ENCODE measurements at regions not wholly inside any gene's neighbourhood (a gene's known extent, or its start where the extent isn't known, plus 50 kb on each side); places are given as distances from the start of the nearest gene placed in this dataset.

DNA sequence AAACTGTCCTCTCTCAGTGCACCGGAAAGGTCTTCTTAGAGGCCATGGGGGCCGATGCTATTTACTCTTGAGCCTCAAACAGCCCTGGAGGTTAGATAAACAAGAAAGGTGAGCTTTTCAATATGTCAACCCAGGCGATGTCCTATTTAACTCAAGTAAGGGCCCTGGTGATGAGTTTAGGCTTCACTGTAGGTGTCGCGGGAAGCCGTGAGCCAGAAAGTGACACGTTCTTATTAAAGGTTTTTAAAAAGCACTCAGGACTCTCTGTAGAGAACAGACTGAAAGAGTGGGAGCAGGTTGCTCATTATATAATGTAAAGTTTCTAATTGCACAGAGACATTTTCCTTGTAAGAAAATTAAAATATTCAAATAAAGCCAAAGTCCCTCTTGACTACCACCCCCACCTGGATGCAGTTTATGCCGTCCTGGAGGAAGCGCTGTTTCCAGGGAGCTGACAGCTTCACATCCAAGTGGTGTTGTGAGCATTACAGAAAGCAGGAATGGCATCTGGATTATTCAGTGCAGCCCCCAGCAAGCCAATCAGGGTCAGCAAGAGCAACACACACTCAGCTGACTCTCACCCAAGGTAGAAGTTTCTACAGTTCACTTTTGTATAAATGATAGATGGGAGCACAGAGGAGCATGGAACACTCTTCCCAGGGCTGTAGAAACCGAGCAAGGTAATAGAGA, 280.3 kb downstream of the DRD1 start:
- DNase-seq = no peak

DNA sequence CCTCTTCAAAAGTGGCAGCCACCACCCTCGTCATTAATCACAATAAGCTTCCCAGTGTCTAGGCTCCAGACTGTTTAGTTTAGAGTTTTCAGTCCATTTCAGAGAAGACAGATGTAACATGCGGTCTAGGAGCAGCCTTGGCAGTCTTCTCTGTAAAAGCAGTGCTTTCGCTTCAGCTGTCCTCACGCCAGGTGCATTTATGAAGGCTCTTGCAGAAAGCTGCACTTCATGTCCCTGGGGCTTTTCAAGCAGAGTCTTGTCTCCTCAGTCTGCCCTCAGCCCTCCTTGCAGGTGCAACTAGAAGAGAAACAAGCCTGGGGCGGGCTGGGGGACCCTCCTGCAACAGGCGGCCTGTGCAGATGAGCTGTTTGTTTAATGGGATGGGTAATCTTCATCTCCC, 281.9 kb downstream of the DRD1 start:
- peak; percentile 46 for DNase-seq

DNA sequence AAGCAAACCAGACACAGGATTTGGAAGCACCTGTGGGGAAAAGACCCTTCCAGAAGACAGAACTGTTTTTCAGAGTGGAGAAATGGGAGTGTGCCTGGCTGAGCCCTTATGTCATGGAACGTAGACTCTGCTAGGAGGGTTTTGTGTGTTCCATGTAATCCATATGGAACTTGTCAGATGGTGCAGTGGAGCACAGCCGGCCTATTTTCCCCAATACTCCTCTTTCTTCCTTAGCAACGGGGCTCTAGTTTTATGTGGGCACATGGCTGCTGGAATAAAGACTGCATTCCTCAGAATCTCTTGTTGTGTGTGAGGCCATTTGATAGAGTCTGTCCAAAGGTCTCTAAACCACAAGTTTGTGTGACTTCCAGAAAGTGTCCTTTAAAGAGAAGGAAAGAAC, 284.0 kb downstream of the DRD1 start:
- DNase-seq = no peak

DNA sequence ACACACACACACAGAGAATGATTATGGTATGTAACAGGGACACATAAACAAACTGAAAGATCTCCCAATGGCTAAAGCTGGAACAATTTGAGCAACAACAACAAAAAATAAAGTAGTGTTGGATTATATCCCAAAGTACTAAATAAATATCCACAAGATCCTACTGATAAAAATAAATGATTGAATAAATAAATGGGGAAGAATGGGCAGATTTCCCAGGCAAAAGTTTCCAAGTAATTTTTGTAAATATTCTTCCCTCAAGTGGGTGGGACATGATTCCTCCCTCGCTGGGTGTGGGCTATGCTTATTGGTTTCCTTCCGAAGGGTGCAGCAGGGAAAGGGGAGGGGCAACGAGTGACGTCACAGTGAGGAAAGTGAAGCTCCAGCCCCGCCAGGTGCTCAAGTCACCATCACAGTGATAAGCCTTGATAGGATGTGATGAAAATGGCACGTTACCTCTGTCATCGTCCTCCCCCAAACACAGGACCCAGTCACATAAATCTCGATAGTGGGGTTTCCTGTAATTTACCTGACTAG, 295.3 kb downstream of the DRD1 start:
- DNase-seq = no peak

DNA sequence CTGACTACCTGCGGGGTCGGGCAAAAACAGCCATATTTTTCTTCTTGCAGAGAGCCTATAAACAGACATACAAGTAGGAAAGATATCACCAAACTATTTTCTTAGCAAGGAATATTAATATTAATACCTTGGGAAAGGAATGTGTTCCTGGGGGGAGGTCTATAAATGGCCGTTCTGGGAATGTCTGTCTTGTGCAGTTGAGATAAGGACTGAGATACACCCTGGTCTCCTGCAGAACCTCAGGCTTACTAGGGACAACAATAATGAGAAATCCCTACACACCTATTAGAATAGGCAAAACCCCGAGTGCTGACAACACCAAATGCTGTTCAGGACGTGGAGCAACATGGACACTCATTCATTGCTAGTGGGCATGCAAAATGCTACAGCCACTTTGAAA, 297.2 kb downstream of the DRD1 start:
- no peak for DNase-seq

DNA sequence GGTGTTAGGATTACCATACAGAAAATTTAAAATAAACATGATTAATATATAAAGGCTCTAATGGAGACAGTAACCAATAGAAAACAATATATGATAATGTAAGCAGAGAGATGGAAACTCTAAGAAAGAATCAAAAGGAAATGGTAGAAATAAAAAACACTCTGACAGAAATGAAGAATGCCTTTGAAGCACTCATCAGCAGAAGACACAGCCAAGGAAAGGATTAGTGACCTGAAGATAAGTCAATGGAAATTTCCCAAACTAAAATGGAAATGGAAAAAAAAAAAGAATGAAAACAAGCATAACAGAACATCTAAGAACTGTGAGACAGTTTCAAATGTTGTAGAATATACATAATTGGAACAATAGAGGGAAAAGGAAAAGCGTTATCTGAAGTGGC, 302.6 kb downstream of the DRD1 start:
- no peak for DNase-seq

DNA sequence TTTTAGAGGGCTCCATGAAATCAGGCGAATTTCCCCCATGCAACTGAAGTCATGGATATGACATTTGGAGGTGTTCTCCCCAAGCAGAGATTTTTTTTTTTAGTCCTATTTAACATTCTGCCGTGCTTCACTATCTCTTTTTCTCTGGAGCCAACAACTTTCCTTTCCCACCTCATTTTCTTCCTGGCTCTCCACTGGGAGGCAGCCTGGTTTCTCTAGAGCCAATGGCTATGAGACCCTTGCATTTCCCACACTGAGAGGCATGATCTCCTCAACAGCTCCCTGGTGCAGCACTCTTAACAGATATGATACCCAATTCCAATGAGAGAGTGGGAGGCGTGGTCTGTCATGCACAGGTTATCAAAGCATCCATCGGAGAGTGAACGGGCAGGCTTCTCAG, 310.8 kb downstream of the DRD1 start:
- DNase-seq = no peak

DNA sequence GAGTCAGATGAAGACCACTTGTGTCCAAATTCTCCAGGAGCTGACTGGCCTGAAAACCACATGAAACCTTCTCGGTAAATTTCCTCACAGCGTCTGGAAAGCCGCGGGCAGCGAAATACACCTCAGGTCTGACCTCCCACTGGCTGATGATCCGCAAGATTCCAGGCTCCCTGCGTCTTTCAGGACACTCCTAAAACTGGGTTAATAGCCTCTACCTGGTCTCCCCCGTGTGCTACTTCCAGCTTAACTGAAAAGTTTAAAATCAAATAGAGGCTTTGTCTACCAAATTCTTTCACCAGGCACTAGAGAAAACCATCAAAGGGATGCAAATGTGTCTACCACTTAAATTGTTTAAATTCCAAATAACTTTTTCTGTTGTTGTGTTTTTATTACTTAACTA, 312.6 kb downstream of the DRD1 start:
- no peak for DNase-seq

DNA sequence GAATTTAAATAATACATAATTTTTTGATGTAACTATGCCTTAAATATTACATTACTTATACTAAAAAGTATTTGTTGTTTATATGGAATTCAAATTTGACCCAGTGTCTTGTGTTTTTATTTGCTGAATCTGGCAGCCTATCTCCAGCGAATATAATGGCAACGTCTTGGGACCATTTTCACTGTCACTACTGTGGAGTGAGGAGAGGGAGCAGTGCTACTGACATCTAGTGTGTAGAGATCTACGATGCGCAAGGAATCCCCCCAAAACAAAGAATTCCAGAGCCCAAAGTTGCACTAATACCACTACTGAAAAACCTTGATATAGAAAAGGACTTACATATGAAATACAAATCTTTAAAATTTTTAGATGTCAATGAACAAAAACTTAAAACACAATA, 314.4 kb downstream of the DRD1 start:
- no peak for DNase-seq

DNA sequence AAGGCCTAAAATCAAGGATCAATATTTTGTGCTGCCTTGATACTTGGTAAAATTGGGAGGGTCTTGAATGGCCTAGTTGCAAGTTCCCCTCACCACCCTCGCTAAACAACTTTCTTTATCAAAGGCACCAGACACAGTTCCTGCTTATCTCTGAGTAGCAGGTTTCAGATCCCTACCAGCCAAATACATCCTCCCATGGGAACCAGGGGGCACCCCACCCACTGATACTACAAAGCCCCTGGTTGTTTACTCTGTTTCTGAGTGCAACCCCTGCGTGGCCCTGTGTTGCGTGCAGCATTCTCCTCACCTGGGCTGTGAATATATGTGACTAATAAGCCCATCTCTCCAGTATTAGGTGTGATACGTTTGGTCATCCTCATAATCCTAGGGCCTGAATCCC, 314.9 kb downstream of the DRD1 start:
- no peak for DNase-seq

DNA sequence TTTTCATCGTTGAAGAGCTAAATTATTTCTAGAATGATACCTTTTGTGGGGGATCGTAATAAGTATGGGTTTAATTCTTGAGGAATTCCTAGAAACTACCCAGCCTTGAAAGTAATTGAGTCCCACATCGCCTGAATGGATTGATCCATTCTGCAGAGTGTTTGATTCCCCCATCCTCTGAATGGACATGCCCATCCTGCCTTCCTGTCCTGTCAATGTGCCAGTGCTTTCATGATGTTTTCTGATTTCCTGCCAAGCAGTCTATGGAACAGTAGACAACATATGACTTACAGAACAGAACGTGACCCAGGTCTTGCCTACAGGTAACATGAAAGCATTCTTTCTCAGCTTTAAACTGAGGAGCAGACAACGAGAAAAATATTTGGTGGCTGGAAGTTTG, 319.2 kb downstream of the DRD1 start:
- no peak for DNase-seq

DNA sequence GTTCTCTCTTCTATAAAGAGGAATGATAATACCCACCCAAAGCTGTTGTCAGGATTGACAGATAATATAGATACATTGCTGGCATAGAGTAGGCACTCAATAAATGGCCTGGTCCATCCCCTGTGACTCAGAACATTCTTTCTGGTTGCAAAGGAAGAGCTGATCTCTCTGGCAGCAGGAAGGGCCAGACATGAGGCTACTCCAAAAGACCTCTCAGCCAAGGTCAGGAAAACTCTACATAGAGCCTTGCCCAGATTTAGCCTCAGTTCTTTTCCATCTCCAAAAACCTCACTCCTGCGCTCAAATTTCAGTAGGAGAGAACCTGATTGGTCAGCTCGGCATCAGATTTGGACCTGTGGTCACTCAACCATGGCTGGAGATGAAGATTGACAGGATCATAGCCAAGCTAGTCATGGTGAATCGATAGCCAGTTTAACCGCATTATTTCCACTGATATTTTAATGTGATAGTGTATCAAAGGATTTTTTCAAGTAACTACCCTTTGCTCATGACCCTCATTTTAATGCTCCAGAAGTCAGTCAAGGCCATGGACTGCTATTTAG, 319.6 kb downstream of the DRD1 start:
- DNase-seq = no peak

DNA sequence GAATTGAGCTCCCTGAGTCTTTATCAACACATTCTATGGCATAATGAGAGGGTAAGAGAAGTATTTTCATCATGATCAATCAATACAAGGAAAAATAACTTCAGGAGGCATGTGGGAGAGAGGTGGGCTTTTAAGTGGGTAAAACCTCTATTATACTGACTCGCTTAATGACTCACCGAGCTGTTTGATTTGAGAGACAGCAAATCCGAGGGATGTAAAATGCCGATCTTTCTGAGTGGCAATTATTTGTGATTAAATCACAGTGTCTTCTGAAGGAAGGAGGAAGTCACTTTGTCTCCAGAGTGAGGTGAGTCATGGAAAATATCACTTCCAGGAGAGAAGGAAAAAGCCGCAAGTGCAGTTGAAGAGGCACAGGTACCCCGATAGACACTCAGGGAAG, 320.4 kb downstream of the DRD1 start:
- no peak for DNase-seq

DNA sequence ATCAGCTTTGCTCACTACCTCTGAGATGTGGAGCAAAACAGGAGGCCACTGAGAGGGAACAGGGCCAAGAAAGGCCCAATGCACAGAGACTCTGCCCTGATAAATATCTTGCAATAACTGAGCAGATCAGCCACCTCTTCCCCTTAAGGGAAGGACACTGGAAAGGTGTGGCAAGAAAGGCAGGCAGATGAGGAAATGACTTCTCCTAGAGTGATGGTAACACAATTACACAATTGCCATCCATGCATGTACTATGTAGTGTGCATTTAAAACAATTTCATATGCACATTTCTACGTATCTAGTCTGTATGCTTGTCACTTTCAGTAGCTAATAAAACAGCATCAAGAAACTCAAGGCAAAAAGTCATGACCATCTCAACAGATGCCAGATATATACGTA, 322.5 kb downstream of the DRD1 start:
- DNase-seq = no peak

DNA sequence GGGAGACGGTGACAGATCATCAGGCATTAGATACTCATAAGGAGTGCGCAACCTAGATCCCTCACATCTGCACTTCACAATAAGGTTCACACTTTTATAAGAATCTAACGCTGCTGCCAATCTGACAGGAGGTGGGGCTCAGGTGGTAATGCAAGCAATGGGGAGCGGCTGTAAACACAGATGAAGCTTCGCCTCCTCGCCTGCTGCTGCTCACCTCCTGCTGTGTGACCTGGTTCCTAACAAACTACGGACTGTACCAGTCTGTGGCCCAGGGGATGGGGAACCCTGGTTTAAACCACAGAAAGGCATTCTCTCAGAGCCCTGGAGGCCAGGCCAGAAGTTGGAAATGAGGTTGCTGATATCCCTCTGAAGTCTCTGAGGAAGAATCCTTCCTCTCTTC, 323.6 kb downstream of the DRD1 start:
- DNase-seq = no peak

DNA sequence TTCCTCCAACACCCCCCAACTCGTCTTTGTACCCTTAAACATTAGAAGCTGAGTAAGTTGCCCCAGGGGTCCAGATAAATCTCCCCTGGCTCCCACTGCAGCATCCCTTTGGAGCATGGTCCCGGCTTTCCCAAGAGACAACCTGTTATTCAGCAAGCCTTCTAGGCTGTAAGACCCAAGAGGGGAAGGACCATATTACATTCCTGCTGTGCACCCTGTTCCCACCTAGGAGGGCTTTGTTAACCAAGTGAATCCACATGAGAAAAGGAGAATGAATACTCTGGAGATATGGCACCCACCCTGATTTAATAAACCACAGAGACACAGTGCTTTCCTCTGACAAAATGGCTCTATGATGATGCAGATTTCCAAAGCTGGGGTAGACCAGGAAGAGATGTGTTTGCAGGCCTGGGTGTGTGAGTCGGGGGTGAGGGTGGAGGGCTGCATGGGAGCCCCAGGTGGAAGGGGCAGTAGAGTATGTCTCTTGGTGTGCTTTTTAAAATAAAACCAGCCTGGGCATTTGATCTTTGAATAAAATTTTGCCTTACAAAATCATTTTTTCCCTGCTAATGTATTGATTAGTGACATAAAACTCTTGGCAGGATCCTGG, 325.2 kb downstream of the DRD1 start:
- DNase-seq = no peak

DNA sequence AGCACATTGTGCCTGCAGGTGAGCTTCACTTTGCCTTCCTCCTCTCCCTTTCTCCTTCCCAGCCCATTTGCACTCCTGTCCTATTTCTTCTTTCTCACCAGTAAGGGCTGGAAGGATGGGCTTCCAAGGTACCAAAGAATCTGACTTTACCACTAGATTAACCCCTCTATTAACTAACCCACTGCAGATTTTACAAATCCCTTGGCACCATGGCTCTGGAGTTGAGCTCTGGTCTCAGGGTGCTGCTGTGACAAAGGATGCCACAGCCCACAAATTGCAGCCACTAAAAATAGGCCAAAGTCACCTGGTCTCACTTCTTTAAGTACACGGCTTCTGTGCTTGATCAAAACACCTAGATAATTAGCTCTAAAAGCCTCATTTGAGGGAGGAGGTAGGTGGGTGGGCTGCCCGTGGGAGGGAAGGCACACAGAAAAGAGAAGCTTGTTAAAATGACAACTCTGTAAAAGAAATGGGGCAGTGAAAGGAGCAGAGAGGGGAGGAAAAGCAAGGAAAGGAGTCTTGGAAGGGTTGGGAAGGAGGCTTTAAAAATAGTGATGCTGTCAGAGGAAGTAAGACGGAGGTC, 327.4 kb downstream of the DRD1 start:
- DNase-seq = no peak

DNA sequence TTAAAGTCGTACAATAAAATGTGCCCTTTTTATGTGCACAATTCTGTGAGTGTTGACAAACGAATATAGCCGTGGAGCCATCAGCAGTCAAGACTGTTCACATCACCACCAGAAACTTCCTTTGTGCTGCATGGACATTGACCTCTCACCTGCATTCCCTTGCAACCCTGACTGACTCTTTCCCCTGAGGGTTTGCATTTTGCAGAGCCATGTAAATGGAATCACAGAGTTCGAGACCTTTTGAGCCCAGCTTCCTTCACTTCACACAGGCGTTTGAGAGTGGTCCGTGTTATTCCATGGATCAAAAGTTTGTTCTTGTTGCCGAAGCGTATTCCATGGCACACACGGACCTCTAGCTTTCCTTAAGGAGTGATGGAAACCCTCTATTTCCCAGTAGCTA, 328.2 kb downstream of the DRD1 start:
- no peak for DNase-seq

DNA sequence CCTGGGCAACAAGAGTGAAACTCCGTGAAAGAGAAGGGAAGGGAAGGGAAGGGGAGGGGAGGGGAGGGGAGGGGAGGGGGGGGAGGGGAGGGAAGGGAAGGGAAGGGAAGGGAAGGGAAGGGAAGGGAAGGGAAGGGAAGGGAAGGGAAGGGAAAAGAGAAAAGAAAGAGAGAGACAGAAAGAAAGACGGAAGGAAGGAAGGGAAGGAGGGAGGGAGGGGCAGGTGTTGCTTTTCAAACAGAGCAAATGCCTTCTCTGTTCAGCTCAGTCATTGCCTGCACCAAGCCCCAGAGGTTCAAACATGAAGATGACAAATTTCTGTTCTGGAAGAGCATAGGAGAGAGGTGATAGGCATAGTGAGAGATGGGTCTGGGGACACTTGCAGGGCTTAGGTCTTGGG, 330.0 kb downstream of the DRD1 start:
- no peak for DNase-seq

DNA sequence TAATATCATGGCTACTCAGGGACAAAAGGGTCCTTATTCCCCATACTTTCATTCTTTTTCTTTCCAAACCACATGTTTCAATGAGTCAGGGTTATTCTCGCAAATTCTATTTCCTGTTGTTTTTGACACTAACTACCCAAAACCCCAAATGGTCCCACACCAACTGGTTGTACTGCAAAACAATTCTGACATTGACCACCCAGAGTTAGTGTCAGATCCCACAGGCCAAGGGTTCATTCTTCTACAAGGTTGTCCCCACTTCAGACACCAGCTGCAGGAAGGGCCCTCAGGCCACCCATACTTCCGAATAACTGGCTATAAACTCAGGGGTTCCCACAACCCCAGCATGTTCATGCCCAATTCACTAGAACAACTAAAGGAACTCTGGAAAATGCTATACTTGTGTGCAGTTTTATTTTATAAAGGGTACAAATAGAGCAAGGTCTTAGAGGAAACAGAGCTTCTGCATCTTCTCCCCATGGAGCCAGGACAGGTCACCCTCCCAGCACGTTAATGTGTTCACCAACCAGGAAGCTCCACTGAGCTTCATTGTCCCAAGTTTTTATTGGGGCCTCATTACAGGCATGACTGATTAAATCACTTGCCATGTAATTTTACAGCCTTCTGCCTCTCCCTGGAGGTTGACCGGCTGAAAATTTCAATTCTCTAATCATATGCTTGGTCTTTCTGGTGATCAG, 334.8 kb downstream of the DRD1 start:
- no peak for DNase-seq

DNA sequence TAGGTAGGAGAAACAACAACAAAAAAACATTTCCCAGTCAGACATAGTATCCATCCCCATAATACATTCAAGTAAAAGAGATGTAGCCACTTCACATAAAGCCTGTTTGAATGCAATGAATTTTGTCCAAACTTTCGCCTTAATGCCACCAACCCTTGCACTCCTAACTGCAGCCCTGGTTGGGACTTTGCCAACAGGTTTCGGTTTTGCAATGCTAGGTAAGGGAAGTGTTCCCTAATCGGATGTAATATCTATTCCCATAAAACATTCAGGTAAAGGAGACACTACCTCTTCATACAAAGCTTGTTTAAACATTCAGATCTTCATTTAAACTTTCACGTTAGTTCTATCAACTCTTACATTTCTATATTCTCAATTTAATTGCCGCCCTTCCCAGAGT, 336.1 kb downstream of the DRD1 start:
- no peak for DNase-seq

DNA sequence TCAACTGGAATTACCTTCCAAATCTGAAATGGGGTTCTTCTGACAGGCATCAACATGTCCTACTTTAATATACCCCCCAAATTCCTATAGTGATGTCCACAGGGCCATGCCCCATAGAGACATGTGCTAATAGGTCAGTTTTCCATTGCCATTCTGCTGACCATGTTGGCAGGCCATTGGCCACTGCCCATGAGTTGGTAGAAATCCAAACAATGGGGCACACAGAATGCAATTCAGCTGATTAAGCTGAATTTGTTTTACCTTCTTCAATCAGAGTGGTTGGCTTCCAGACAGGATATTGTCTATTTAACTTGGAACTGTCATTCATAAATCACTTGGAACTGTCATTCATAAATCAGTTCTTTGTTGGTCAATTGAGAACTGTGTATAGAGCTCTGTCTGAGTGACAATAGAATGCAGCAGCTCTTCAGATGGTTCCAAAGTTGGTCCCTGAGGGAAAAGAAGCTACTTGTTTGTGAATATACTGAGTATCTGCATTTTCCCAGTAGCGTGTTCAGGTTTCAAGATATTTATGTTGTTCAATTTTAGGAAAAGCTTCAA, 336.9 kb downstream of the DRD1 start:
- DNase-seq = no peak

DNA sequence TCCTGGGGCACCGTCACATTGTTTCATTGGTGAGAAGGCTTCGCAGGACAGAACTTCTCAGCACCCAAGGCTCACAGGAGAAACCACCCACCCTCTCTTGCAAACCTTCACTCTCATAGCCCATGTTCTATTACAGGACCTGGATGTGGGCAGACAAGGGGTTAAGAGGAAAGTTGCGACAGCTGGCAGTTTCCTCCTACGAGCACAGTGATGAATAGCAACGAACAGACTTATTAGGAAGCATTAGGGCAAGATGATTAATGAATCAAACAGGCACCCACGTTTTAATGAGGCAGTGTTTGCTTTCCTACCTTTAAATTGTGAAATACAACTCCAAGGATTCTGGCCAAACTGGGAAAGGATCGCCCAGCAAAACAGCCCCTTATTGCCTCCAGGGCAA, 339.3 kb downstream of the DRD1 start:
- no peak for DNase-seq
